HG02763 (cell line): ENCODE measurements at regions not wholly inside any gene's neighbourhood (a gene's known extent, or its start where the extent isn't known, plus 50 kb on each side); places are given as distances from the start of the nearest gene placed in this dataset.
"Not testable (repeated sequence)": the region's sequence is repeated elsewhere in the genome, so short reads cannot be mapped to it uniquely, and the experiment has no call there.

Experiments
- ATAC-seq: cut with Tn5 transposase; IDR thresholded peaks from one replicate; pipeline ENCODE4 v1.9.1; 2021; ENCODE audit warnings: mild to moderate bottlenecking, moderate library complexity; ENCODE audit not compliant: unreplicated experiment

- no peak for ATAC-seq
Measured at GRCh38 chr7:123324283-123324682, 124.5 kb upstream of the SLC13A1 start.

- no peak for ATAC-seq
Measured at GRCh38 chr7:123323689-123324088, 123.9 kb upstream of the SLC13A1 start.

DNA sequence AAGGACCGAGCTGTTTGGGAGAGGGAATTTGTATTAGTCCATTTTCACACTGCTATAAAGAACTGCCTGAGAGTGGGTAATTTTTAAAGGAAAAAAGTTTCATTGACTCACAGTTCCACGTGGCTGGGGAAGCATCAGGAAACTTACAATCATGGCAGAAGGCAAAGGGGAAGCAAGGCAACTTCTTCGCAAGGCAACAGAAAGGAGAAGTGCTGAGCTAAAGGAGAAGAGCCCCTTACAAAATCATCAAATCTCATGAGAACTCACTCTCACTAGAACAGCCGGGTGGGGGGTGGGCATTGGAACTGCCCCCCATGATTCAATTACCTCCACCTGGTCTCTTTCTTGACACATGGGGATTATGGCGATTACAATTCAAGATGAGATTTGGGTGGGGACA, 121.8 kb upstream of the SLC13A1 start:
- not testable (repeated sequence) for ATAC-seq

- no peak for ATAC-seq
Measured at GRCh38 chr7:123319911-123320310, 120.1 kb upstream of the SLC13A1 start.

DNA sequence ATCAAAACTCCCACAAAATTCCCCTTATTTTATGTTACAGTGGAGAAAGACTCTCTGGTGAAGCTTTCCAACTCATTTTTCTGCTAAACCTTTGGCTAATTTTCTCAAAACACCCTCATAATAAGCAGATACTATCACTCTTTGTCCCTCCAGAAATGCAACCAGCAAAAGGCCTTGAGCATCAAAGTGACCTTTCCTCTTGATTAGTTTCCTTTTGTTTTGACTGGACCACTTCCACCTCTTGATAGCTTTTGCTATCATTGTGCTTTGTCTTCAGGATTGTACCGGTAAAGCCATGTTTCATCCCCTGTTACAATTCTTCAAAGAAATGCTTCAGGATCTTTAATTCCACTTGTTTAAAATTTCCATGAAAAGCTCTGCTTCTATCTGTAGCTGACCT, 115.1 kb upstream of the SLC13A1 start:
- ATAC-seq: no peak

DNA sequence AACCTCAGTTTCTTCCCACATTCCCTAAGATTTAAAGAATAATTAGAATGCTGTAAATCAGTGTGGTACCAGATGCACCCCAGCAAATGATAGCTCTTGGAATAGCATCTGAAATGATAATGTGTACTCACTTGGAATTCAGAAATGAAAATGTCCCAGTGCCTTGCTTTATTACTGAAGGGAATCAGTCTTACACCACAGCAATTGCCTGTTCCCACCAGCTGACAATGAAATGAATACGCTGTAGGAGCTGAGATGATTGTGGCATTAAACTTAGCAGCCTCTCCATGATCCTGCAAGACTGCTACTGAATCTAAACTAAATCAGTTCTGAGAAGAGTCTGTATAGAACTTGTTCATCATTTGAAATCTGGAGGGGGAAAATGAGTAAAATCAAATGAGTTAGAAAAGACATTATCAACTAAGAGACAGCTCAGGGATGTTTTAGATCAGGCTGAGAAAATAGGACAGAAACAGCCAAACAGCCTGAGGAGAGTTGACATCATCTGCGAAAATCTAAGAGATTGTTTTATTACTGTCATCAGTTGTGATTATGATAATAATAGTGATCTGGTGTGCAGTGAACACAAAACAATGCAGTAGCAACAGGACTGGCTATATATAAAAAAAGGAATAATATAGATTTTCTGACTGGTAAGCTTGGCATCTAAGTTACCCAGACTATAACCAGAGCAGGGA, 108.6 kb upstream of the SLC13A1 start:
- no peak for ATAC-seq

- ATAC-seq: no peak
Measured at GRCh38 chr7:123305840-123306375, 106.1 kb upstream of the SLC13A1 start.

DNA sequence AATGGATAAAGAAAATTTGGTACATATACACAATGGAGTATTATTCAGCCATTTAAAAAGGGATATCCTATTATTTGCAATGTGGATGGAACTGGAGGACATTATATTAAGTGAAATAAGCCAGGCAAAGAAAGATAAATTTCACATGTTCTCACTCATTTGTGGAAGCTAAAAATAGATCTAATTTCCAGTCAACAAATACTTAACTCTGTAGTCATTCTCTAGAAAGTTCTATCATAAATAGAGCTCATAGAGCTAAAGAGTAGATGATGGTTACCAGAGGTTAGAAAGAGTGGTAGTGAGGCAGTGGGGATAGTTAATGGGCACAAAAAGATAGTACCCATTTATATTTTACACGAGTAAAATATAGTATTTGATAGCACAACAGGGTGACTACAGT, 104.2 kb upstream of the SLC13A1 start:
- ATAC-seq: no peak

- no peak for ATAC-seq
Measured at GRCh38 chr7:123296965-123297364, 97.2 kb upstream of the SLC13A1 start.

GRCh38 chr7:123293710-123294109, 93.9 kb upstream of the SLC13A1 start:
- ATAC-seq: no peak

DNA sequence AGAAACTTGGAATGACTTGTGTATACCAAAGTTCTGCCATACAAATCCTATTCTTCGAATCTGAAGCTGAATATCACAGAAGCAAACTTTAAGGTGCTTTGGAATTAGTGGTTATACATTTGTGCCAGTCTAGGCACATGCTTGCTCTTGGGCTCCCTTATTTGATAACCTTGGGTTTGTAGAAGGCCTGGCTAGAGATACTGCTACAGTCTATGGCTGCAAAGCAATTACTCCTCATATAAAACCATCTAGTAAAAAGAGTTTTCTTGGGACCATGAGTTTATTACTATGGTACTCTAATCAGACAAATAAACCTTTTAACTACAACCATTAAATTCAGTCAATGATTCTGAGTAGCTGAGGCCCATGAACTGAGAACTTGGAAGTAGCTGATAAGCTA, 92.5 kb upstream of the SLC13A1 start:
- no peak for ATAC-seq

DNA sequence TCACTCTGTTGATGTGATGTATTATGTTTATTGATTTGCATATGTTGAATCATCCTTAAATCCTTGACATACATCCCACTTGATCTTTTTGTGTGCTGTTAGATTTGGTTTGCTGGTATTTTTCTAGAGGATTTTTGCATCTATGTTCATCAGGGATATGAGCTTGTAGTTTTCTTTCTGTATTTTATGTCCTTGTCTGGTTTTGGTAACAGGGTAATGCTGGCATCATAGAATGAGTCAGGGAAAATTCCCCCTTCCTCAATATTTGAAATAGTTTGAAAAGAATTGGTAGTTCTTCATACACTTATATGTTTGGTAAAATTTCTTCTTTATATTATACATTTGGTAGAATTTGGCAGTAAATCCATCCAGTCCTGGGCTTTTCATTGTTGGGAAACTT, 89.4 kb upstream of the SLC13A1 start:
- no peak for ATAC-seq

DNA sequence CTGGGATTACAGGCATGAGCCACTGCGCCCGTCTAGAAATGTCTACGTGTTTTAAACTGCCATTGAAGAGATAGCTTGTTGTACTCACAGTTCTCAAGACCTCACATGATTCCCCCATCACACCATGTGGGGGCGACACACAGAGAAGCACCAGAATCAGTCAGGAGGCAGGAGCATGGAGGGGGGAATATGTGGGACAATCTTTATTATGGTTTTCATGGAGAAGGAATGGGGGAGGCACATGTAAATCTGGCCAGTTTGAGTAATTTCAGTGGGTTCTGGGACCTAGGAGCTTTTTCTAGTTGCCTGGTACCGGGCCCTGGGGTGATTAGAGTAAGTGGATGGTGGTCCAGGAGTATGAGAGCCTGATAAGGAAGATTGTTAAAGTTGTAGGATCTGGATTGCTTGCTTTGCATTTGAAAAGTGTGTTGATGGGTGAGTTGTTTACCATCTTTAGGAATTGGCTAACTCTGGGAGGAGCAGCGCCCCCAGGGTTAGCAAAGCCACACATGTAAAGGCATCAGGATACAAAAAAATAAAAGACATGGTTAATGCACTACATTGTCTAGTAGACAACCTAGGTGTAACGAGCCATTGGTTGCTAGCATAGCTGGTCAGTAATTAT, 85.4 kb upstream of the SLC13A1 start:
- ATAC-seq: no peak

DNA sequence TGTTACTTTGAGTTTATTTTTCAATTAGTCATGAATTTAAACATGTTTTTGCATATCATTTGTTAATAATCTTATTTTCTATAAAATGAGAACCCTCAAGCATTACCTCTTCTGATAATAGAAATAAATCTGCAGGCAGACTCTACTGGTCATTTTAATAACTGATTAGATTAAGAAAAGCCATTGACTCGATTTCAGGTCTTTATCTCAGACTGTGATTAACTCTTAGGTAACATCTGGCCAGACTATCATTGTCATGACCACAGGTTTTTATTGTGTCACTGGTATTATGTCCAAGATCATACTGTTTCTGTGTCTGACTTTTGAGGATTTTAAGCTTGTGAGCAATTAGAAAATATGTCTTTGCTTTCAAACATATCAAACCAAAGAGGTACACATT, 83.6 kb upstream of the SLC13A1 start:
- ATAC-seq: no peak

DNA sequence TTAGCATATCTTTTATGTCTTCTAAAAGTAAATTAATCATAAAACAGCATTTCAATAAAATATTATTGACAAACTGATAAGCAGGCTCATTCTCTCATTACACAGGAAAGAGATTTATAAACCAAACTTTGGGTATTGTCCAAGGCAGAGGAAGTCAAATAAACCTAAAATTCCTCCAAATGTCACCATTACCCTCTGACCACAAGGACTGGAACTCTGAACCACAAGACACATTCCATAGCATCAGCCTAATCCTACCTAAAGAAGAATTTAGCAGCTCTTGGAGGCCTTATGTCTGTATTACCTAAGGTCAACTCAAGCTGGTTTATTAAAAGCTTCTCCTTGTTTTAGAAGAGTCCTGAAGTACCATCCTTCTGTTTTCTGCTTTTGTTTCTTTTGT, 82.4 kb upstream of the SLC13A1 start:
- no peak for ATAC-seq

- no peak for ATAC-seq
Measured at GRCh38 chr7:123279949-123280348, 80.2 kb upstream of the SLC13A1 start.

DNA sequence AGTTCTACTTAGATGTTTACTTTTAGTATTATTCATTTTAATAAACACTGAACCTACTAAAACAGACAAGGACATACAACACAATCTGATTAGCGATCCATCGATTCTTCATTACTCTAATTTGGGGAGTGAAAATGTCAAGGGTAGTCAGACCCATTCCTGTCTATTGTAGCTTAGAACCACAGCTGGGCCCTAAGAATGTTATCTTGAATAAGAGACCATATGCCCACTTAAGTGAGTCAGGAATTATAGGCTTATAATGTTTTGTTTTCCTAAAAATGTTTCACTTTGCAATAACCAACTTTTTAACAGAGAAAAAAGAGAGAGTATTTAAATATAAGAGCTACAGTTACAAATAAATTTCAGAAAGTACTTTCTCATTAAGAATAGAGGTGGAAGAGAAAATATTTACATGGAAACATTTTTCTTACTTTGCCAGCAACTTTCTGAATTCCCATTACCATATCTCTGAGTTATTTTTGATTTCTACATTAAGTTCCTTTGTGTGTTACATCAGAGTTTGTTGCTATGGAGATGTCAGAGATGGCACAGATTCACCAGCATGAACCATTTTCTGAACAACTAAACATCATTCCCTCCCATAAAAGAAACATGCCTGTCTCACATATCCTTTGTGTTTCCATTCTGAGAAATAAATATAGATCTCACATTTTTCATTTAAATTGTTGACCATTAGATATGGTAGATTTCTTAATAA, 75.4 kb upstream of the SLC13A1 start:
- ATAC-seq: no peak

GRCh38 chr7:123273185-123273584, 73.4 kb upstream of the SLC13A1 start:
- no peak for ATAC-seq

DNA sequence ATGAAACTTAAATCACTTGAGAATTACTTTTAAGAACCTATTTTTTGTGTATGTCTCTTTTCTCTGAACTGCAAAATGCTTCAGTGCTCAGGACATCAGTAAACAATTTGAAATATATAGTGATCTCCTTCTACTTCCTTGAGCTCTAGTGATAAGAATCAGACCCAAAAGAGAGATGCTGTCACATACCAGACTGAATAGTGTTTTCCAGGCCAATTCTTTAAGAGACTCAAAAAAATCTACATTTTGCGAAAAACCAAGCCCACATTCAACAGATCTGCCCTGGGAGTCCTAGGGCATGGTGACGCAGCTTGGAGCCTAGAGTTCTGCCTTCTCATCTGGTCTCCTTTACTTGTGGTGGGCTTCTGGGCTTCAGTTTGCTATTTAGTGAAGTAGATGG, 72.1 kb upstream of the SLC13A1 start:
- no peak for ATAC-seq

DNA sequence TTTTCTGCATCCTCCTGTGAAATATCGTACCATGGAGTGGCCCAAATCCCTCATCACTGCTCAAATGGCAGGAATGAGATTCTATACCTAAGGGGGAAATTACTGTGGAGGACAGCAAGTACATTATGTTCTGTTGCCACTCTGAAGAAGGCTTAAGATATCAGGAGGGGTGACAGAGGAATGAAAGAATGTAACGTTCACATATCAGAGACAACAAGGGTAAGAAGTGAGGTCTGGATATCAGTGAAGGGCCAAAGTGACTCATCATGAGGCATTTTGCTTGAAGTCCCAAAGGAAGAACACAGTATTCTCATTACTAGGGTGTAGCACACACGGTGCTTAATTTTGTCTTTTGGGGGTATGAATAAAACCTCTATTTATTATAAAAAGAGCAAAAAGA, 71.5 kb upstream of the SLC13A1 start:
- no peak for ATAC-seq

- no peak for ATAC-seq
Measured at GRCh38 chr7:123270570-123270969, 70.8 kb upstream of the SLC13A1 start.

DNA sequence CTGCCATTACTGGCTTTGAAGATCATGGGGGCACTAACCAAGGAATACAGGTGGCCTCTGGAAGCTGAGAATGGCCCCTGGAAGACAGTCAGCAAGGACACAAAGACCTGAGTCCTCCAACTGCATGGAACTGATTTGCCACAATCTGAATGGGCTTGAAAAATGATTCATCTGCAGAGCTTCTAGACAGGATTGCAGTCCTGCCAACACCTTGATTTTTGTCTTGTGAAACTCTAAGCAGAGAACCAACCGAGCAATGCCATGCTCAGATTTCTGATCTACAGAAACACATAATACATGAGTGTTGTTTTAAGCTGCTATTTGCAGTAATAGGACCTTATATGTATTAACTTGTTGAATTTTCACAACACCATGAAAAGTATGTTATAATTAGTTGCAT, 66.1 kb upstream of the SLC13A1 start:
- no peak for ATAC-seq
